ENCODE measurements at regions not wholly inside any gene's neighbourhood (a gene's known extent, or its start where the extent isn't known, plus 50 kb on each side); places are given as distances from the start of the nearest gene placed in this dataset.

GRCh38 chr13:65560936-65561335, 1669.2 kb downstream of the PCDH9 start:
- H3K4me1 ChIP-seq (ENCODE audit: insufficient read depth), result no peaks in the 10 kb centered on the region
- TF ChIP-seq EZH2 (IDR thresholded peaks at IDR 0.05; ENCODE audit: borderline replicate concordance) (no peak), EZH2phosphoT487 (IDR thresholded peaks at IDR 0.05; ENCODE audit: low read depth, severe bottlenecking, unreplicated experiment) (no peak), CTCF (IDR thresholded peaks at IDR 0.05; ENCODE audit: poor library complexity) (no peak)
- H3K4me3 ChIP-seq, result no peak overlapping the region
- no peak overlapping the region for H3K4me2 ChIP-seq
- no peaks in the 10 kb centered on the region for H3K79me2 ChIP-seq
- no peak overlapping the region for H3K27ac ChIP-seq
- H3K27me3 ChIP-seq, result no peaks in the 10 kb centered on the region
- 96% methylated on average over 1 of the region's 1 CpG for WGBS (ENCODE audit: low lambda C conversion rate, missing lambda C conversion rate)
- no peak for DNase-seq (ENCODE audit: low spot score)
- no peaks in the 10 kb centered on the region for H4K20me1 ChIP-seq (ENCODE audit: insufficient read depth, poor library complexity, severe bottlenecking)
- no peak overlapping the region for H2AFZ ChIP-seq
- no peaks in the 10 kb centered on the region for H3K9me3 ChIP-seq (ENCODE audit: low read depth)
- no peaks in the 10 kb centered on the region for H3K36me3 ChIP-seq (replicated peaks; ENCODE audit: insufficient read depth, low read depth)
- no peaks in the 10 kb centered on the region for H3K9me2 ChIP-seq (replicated peaks; ENCODE audit: insufficient read depth)

DNA sequence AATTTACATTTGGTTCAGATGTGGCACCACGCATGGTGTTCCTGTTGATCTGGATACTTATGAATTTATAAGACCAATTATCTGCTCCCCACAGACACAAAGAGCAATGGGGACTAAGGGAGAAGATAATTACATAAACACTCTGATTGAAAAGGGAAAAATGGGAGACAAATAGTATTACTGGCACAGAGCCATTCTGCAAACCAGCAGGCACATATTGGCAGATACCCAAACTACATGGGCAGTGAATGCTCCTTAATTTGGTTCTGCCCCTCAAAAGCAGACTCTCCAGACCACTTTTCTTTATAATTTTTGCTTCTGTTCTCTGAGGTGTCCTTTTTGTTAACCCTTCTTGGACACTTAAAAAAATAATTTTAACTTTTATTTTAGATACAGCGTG, 1674.2 kb downstream of the PCDH9 start:
- 90% methylated on average over 2 of the region's 2 CpGs for whole genome bisulfite sequencing (ENCODE audit: low lambda C conversion rate, missing lambda C conversion rate)

GRCh38 chr13:65553096-65553727, 1676.9 kb downstream of the PCDH9 start:
- H3K27ac ChIP-seq, result no peak overlapping the region
- 71% methylated on average over 4 of the region's 5 CpGs for WGBS (ENCODE audit: low lambda C conversion rate, missing lambda C conversion rate)
- no peaks in the 10 kb centered on the region for H3K9me3 ChIP-seq (ENCODE audit: low read depth)
- no peaks in the 10 kb centered on the region for H4K20me1 ChIP-seq (ENCODE audit: insufficient read depth, poor library complexity, severe bottlenecking)
- H3K36me3 ChIP-seq (replicated peaks; ENCODE audit: insufficient read depth, low read depth), result no peaks in the 10 kb centered on the region
- H3K4me2 ChIP-seq, result no peak overlapping the region
- TF ChIP-seq EZH2phosphoT487 (IDR thresholded peaks at IDR 0.05; ENCODE audit: low read depth, severe bottlenecking, unreplicated experiment) (no peak), CTCF (IDR thresholded peaks at IDR 0.05; ENCODE audit: poor library complexity) (no peak), EZH2 (IDR thresholded peaks at IDR 0.05; ENCODE audit: borderline replicate concordance) (no peak)
- no peak overlapping the region for H3K4me3 ChIP-seq
- no peak for DNase-seq (ENCODE audit: low spot score)
- no peaks in the 10 kb centered on the region for H3K4me1 ChIP-seq (ENCODE audit: insufficient read depth)
- H3K9me2 ChIP-seq (replicated peaks; ENCODE audit: insufficient read depth), result no peaks in the 10 kb centered on the region
- no peaks in the 10 kb centered on the region for H3K27me3 ChIP-seq
- no peak overlapping the region for H2AFZ ChIP-seq
- no peaks in the 10 kb centered on the region for H3K79me2 ChIP-seq

More for the DNA sequence above, 1674.2 kb downstream of the PCDH9 start:
- no peaks in the 10 kb centered on the region for H3K36me3 ChIP-seq (replicated peaks; ENCODE audit: insufficient read depth, low read depth)
- no peaks in the 10 kb centered on the region for H4K20me1 ChIP-seq (ENCODE audit: insufficient read depth, poor library complexity, severe bottlenecking)
- no peak overlapping the region for H3K4me3 ChIP-seq
- no peaks in the 10 kb centered on the region for H3K27me3 ChIP-seq
- H2AFZ ChIP-seq, result no peak overlapping the region
- no peak for DNase-seq (ENCODE audit: low spot score)
- H3K9me3 ChIP-seq (ENCODE audit: low read depth), result no peaks in the 10 kb centered on the region
- no peaks in the 10 kb centered on the region for H3K4me1 ChIP-seq (ENCODE audit: insufficient read depth)
- H3K79me2 ChIP-seq, result no peaks in the 10 kb centered on the region
- no peak for TF ChIP-seq EZH2phosphoT487 (IDR thresholded peaks at IDR 0.05; ENCODE audit: low read depth, severe bottlenecking, unreplicated experiment)
- no peak for TF ChIP-seq EZH2 (IDR thresholded peaks at IDR 0.05; ENCODE audit: borderline replicate concordance)
- TF ChIP-seq CTCF (IDR thresholded peaks at IDR 0.05; ENCODE audit: poor library complexity), result no peak
- no peaks in the 10 kb centered on the region for H3K9me2 ChIP-seq (replicated peaks; ENCODE audit: insufficient read depth)
- H3K4me2 ChIP-seq, result no peak overlapping the region
- H3K27ac ChIP-seq, result no peak overlapping the region

- H2AFZ ChIP-seq, result no peak overlapping the region
- no peaks in the 10 kb centered on the region for H3K9me2 ChIP-seq (replicated peaks; ENCODE audit: insufficient read depth)
- DNase-seq (ENCODE audit: low spot score), result no peak
- H3K4me1 ChIP-seq (ENCODE audit: insufficient read depth), result no peaks in the 10 kb centered on the region
- H3K9me3 ChIP-seq (ENCODE audit: low read depth), result no peaks in the 10 kb centered on the region
- H3K4me2 ChIP-seq, result no peak overlapping the region
- H3K4me3 ChIP-seq, result no peak overlapping the region
- H3K27ac ChIP-seq, result no peak overlapping the region
- H3K36me3 ChIP-seq (replicated peaks; ENCODE audit: insufficient read depth, low read depth), result no peaks in the 10 kb centered on the region
- no peaks in the 10 kb centered on the region for H4K20me1 ChIP-seq (ENCODE audit: insufficient read depth, poor library complexity, severe bottlenecking)
- no peak for TF ChIP-seq EZH2 (IDR thresholded peaks at IDR 0.05; ENCODE audit: borderline replicate concordance)
- no peak for TF ChIP-seq CTCF (IDR thresholded peaks at IDR 0.05; ENCODE audit: poor library complexity)
- no peak for TF ChIP-seq EZH2phosphoT487 (IDR thresholded peaks at IDR 0.05; ENCODE audit: low read depth, severe bottlenecking, unreplicated experiment)
- H3K27me3 ChIP-seq, result no peaks in the 10 kb centered on the region
- no peaks in the 10 kb centered on the region for H3K79me2 ChIP-seq
Measured at GRCh38 chr13:65551208-65551607, 1678.9 kb downstream of the PCDH9 start.

Measured in hepatocyte (in vitro differentiated cells).